Cerebellar cortex (tissue), 1 donor: ENCODE measurements at regions not wholly inside any gene's neighbourhood (a gene's known extent, or its start where the extent isn't known, plus 50 kb on each side); places are given as distances from the start of the nearest gene placed in this dataset.

Experiments
- DNase-seq: peaks from one replicate; pipeline ENCODE4 v3.0.0-alpha.2; 2015; ENCODE audit warnings: low spot score

- no peak for DNase-seq
Measured at GRCh38 chr11:15379483-15379882, 264.8 kb downstream of the INSC start.

GRCh38 chr11:15390857-15391256 is 276.1 kb downstream of the INSC start:
- DNase-seq = no peak

- no peak for DNase-seq
Measured at GRCh38 chr11:15396778-15397177, 282.1 kb downstream of the INSC start.

GRCh38 chr11:15406851-15407351 is 292.2 kb downstream of the INSC start:
- no peak for DNase-seq

GRCh38 chr11:15412054-15412453 is 297.3 kb downstream of the INSC start:
- no peak for DNase-seq

- DNase-seq = no peak
Measured at GRCh38 chr11:15418921-15419320, 304.2 kb downstream of the INSC start.

- no peak for DNase-seq
Measured at GRCh38 chr11:15419696-15420095, 305.0 kb downstream of the INSC start.

- no peak for DNase-seq
Measured at GRCh38 chr11:15430381-15430780, 315.7 kb downstream of the INSC start.

GRCh38 chr11:15434529-15434928 is 319.8 kb downstream of the INSC start:
- no peak for DNase-seq

- DNase-seq = no peak
Measured at GRCh38 chr11:15446315-15446714, 331.6 kb downstream of the INSC start.

- no peak for DNase-seq
Measured at GRCh38 chr11:15446929-15447328, 332.2 kb downstream of the INSC start.

- DNase-seq = no peak
Measured at GRCh38 chr11:15451713-15452112, 337.0 kb downstream of the INSC start.

- DNase-seq = no peak
Measured at GRCh38 chr11:15453211-15453765, 338.6 kb downstream of the INSC start.

- DNase-seq = no peak
Measured at GRCh38 chr11:15468466-15468865, 353.7 kb downstream of the INSC start.

- DNase-seq = no peak
Measured at GRCh38 chr11:15471048-15471894, 356.5 kb downstream of the INSC start.

GRCh38 chr11:15471895-15472799 is 357.4 kb downstream of the INSC start:
- DNase-seq = no peak

- DNase-seq = no peak
Measured at GRCh38 chr11:15473954-15474837, 359.5 kb downstream of the INSC start.

GRCh38 chr11:15476371-15476917 is 361.7 kb downstream of the INSC start:
- no peak for DNase-seq

GRCh38 chr11:15481871-15482270 is 367.1 kb downstream of the INSC start:
- no peak for DNase-seq

GRCh38 chr11:15483205-15483604 is 368.5 kb downstream of the INSC start:
- DNase-seq = no peak

GRCh38 chr11:15484398-15484797 is 369.7 kb downstream of the INSC start:
- no peak for DNase-seq
